Liver (tissue), 3 donors: ENCODE measurements at regions not wholly inside any gene's neighbourhood (a gene's known extent, or its start where the extent isn't known, plus 50 kb on each side); places are given as distances from the start of the nearest gene placed in this dataset.

Source experiments
- EGR1 ChIP-seq, 2 donors: IDR thresholded peaks; 2 replicates each; pipeline ENCODE4 v1.6.1; 2016 to 2018; ENCODE audit warnings: antibody characterized with exemption in 2 of 2, low read depth in 2 of 2
- FOXA1 ChIP-seq: IDR thresholded peaks from 2 replicates; pipeline ENCODE4 v1.6.1; 2016; ENCODE audit warnings: antibody characterized with exemption
- GABPA ChIP-seq, 2 donors: IDR thresholded peaks in 1 of 2; conservative IDR thresholded peaks in 1 of 2; 2 replicates each; pipeline ENCODE4 v1.6.1; 2016; ENCODE audit warnings: antibody characterized with exemption in 2 of 2, mild to moderate bottlenecking in 1 of 2, moderate library complexity in 1 of 2
- JUND ChIP-seq, 2 donors: IDR thresholded peaks; 2 replicates each; pipeline ENCODE4 v1.6.1; 2016; ENCODE audit warnings: antibody characterized with exemption in 2 of 2
- NR2F2 ChIP-seq: IDR thresholded peaks from 2 replicates; pipeline ENCODE4 v1.6.1; 2016; ENCODE audit warnings: antibody characterized with exemption
- RAD21 ChIP-seq, 2 donors: IDR thresholded peaks; 2 replicates each; pipeline ENCODE4 v1.6.1; 2016; ENCODE audit warnings: antibody characterized with exemption in 2 of 2, mild to moderate bottlenecking in 2 of 2
- SP1 ChIP-seq: IDR thresholded peaks from 2 replicates; pipeline ENCODE4 v1.6.1; 2018; ENCODE audit warnings: antibody characterized with exemption, mild to moderate bottlenecking
- TAF1 ChIP-seq: conservative IDR thresholded peaks from 2 replicates; pipeline ENCODE4 v1.6.1; 2016; ENCODE audit warnings: antibody characterized with exemption, mild to moderate bottlenecking
- YY1 ChIP-seq: IDR thresholded peaks from 2 replicates; pipeline ENCODE4 v1.6.1; 2016; ENCODE audit warnings: antibody characterized with exemption, mild to moderate bottlenecking
- TF ChIP-seq, protein P1 (sequence below): fragments of 150-350 bp; IDR thresholded peaks from 2 replicates; pipeline ENCODE4 v1.5.1; 2017; ENCODE audit warnings: improper control_type of control experiment, low read depth, low read length; ENCODE audit not compliant: missing input control
- TF ChIP-seq, protein P2 (sequence below): IDR thresholded peaks from 2 replicates; pipeline ENCODE4 v1.6.1; 2016; ENCODE audit warnings: antibody characterized with exemption, mild to moderate bottlenecking
- TF ChIP-seq, protein P3 (sequence below): IDR thresholded peaks from 2 replicates; pipeline ENCODE4 v1.6.1; 2016; ENCODE audit warnings: antibody characterized with exemption
- TF ChIP-seq, protein P4 (sequence below): IDR thresholded peaks from 2 replicates; pipeline ENCODE4 v1.6.1; 2016; ENCODE audit warnings: antibody characterized with exemption
- TF ChIP-seq, protein P5 (sequence below): IDR thresholded peaks from 2 replicates; pipeline ENCODE4 v1.6.1; 2016; ENCODE audit warnings: antibody characterized with exemption
- donor health status: healthy.
- donor health status: healthy.

DNA sequence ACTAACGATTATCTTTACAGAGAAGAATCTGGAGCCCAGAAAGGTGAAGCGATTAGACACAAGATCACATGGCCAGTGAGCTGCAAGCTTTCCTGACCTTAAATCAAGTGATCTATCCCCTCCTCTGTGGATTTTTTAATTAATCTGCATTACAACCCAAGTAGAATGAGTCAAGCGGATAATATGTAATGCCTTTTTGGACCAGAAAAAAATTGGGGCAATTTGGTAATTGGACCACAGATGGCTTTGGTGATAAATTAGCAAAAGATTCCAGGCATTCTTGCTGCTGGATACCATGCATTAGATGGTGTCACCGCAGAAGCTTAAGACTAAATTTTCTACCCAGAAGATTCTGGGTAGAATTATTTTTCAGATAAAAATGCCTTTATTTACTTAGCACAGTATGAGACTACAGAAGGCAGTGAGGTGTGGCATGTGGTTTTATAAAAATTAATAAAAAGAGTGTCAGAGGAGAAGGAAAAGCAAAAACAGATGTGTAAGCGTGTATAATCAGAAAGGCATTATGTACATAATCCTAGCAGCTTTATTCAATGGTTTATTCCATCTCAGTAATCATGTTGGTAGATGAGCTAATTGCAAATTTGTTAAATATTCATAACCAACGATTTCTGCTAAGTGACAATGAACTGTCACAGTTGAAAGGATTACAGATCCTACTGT, 53.9 kb upstream of the PCSK2 start:
- TF ChIP-seq TAF1 (no peak), EGR1 (IDR thresholded peaks at IDR 0.05; ENCODE audit: low read depth in 2 of 2) (no peak), GABPA (IDR thresholded peaks at IDR 0.05 in 1 of 2, conservative IDR thresholded peaks at IDR 0.05 in 1 of 2) (no peak), RAD21 (IDR thresholded peaks at IDR 0.05) (no peak), SP1 (no peak), YY1 (no peak), JUND (IDR thresholded peaks at IDR 0.05) (no peak), NR2F2 (no peak), FOXA1 (no peak)
- TF ChIP-seq, protein P1, sequence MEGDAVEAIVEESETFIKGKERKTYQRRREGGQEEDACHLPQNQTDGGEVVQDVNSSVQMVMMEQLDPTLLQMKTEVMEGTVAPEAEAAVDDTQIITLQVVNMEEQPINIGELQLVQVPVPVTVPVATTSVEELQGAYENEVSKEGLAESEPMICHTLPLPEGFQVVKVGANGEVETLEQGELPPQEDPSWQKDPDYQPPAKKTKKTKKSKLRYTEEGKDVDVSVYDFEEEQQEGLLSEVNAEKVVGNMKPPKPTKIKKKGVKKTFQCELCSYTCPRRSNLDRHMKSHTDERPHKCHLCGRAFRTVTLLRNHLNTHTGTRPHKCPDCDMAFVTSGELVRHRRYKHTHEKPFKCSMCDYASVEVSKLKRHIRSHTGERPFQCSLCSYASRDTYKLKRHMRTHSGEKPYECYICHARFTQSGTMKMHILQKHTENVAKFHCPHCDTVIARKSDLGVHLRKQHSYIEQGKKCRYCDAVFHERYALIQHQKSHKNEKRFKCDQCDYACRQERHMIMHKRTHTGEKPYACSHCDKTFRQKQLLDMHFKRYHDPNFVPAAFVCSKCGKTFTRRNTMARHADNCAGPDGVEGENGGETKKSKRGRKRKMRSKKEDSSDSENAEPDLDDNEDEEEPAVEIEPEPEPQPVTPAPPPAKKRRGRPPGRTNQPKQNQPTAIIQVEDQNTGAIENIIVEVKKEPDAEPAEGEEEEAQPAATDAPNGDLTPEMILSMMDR: no peak
- TF ChIP-seq, protein P2, sequence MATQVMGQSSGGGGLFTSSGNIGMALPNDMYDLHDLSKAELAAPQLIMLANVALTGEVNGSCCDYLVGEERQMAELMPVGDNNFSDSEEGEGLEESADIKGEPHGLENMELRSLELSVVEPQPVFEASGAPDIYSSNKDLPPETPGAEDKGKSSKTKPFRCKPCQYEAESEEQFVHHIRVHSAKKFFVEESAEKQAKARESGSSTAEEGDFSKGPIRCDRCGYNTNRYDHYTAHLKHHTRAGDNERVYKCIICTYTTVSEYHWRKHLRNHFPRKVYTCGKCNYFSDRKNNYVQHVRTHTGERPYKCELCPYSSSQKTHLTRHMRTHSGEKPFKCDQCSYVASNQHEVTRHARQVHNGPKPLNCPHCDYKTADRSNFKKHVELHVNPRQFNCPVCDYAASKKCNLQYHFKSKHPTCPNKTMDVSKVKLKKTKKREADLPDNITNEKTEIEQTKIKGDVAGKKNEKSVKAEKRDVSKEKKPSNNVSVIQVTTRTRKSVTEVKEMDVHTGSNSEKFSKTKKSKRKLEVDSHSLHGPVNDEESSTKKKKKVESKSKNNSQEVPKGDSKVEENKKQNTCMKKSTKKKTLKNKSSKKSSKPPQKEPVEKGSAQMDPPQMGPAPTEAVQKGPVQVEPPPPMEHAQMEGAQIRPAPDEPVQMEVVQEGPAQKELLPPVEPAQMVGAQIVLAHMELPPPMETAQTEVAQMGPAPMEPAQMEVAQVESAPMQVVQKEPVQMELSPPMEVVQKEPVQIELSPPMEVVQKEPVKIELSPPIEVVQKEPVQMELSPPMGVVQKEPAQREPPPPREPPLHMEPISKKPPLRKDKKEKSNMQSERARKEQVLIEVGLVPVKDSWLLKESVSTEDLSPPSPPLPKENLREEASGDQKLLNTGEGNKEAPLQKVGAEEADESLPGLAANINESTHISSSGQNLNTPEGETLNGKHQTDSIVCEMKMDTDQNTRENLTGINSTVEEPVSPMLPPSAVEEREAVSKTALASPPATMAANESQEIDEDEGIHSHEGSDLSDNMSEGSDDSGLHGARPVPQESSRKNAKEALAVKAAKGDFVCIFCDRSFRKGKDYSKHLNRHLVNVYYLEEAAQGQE: no peak
- TF ChIP-seq, protein P3, sequence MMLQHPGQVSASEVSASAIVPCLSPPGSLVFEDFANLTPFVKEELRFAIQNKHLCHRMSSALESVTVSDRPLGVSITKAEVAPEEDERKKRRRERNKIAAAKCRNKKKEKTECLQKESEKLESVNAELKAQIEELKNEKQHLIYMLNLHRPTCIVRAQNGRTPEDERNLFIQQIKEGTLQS: no peak
- TF ChIP-seq, protein P4, sequence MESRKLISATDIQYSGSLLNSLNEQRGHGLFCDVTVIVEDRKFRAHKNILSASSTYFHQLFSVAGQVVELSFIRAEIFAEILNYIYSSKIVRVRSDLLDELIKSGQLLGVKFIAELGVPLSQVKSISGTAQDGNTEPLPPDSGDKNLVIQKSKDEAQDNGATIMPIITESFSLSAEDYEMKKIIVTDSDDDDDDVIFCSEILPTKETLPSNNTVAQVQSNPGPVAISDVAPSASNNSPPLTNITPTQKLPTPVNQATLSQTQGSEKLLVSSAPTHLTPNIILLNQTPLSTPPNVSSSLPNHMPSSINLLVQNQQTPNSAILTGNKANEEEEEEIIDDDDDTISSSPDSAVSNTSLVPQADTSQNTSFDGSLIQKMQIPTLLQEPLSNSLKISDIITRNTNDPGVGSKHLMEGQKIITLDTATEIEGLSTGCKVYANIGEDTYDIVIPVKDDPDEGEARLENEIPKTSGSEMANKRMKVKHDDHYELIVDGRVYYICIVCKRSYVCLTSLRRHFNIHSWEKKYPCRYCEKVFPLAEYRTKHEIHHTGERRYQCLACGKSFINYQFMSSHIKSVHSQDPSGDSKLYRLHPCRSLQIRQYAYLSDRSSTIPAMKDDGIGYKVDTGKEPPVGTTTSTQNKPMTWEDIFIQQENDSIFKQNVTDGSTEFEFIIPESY: no peak
- TF ChIP-seq, protein P5, sequence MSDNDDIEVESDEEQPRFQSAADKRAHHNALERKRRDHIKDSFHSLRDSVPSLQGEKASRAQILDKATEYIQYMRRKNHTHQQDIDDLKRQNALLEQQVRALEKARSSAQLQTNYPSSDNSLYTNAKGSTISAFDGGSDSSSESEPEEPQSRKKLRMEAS: no peak
